ENCODE measurements at regions not wholly inside any gene's neighbourhood (a gene's known extent, or its start where the extent isn't known, plus 50 kb on each side); places are given as distances from the start of the nearest gene placed in this dataset.

- H4K5ac ChIP-seq (ENCODE audit: insufficient read length, low read depth, low read length): no peak overlapping the region
- peaks cover 3% of the 10 kb centered on the region; the same call in 1 of the 2 replicates for H3K4me1 ChIP-seq (ENCODE audit: insufficient read depth, low read length)
- no peak overlapping the region for H3K27ac ChIP-seq (ENCODE audit: insufficient read length, low read depth, low read length)
- no peaks in the 10 kb centered on the region for H3K9me3 Mint-ChIP-seq
- H3K4me2 ChIP-seq (ENCODE audit: insufficient read depth, insufficient read length, low read length): no peak overlapping the region
- no peak overlapping the region for H4K8ac ChIP-seq (replicated peaks; ENCODE audit: insufficient read length, low read depth, low read length)
- H3K79me1 ChIP-seq (ENCODE audit: insufficient read depth, low read depth, low read length, poor library complexity, severe bottlenecking): no peaks in the 10 kb centered on the region
- no peak overlapping the region for H2BK15ac ChIP-seq (ENCODE audit: low read depth, low read length)
- no peak overlapping the region for H2BK20ac ChIP-seq (ENCODE audit: low read depth, low read length, poor library complexity, severe bottlenecking)
- no peak overlapping the region for H3K23ac ChIP-seq (ENCODE audit: insufficient read length, low read depth, low read length)
- H2BK120ac ChIP-seq (ENCODE audit: low read depth, low read length, poor library complexity, severe bottlenecking): no peak overlapping the region
- H3K27me3 Mint-ChIP-seq (ENCODE audit: low read depth): no peaks in the 10 kb centered on the region
- no peaks in the 10 kb centered on the region for H3K27me3 ChIP-seq (ENCODE audit: insufficient read depth, low read length)
- H2BK5ac ChIP-seq (ENCODE audit: insufficient read length, low read length): no peak overlapping the region
- H3K36me3 Mint-ChIP-seq (ENCODE audit: insufficient read depth in 1 of 3, low read depth in 3 of 3): no peaks in the 10 kb centered on the region
- H3K79me2 ChIP-seq (ENCODE audit: insufficient read depth, low read length): no peaks in the 10 kb centered on the region
- no peaks in the 10 kb centered on the region for H4K20me1 ChIP-seq (ENCODE audit: control insufficient read depth, insufficient read depth, insufficient read length)
- H3T11ph ChIP-seq (ENCODE audit: low read length): no peak overlapping the region
- no peak overlapping the region for H4K91ac ChIP-seq (ENCODE audit: insufficient read length, low read depth, low read length)
- no peak overlapping the region for H2AK5ac ChIP-seq (ENCODE audit: insufficient read length, low read length)
- no peaks in the 10 kb centered on the region for H3K23me2 ChIP-seq (ENCODE audit: insufficient read length, low read depth, low read length, poor library complexity, severe bottlenecking)
- no peak overlapping the region for H3K56ac ChIP-seq (ENCODE audit: insufficient read length, low read depth, low read length)
- H3K14ac ChIP-seq (ENCODE audit: insufficient read depth, low read length): no peak overlapping the region
- no peak for DNase-seq
- H2BK12ac ChIP-seq (ENCODE audit: insufficient read length, low read depth, low read length): no peak overlapping the region
- no peaks in the 10 kb centered on the region for H3K9me3 ChIP-seq (ENCODE audit: control insufficient read depth, low read depth, low read length)
- H3K4me3 Mint-ChIP-seq: no peak overlapping the region
- H3K9ac ChIP-seq (ENCODE audit: extremely low read depth, insufficient read length, low read length): no peak overlapping the region
- H3K18ac ChIP-seq (ENCODE audit: insufficient read length, low read depth, low read length): no peak overlapping the region
- H2AFZ ChIP-seq (ENCODE audit: low read length): no peak overlapping the region
- H3K4me1 Mint-ChIP-seq: peaks cover 22 to 23% of the 10 kb centered on the region in 2 experiments
- no CpG with 5 or more reads among the region's 1 CpG for WGBS (ENCODE audit: extremely low coverage, insufficient read length, low lambda C conversion rate)
- no peak overlapping the region for H3K4ac ChIP-seq (ENCODE audit: low read depth, low read length)
- no peak overlapping the region; a peak in 1 of 7 replicates for H3K27ac Mint-ChIP-seq
- TF ChIP-seq, protein P1, sequence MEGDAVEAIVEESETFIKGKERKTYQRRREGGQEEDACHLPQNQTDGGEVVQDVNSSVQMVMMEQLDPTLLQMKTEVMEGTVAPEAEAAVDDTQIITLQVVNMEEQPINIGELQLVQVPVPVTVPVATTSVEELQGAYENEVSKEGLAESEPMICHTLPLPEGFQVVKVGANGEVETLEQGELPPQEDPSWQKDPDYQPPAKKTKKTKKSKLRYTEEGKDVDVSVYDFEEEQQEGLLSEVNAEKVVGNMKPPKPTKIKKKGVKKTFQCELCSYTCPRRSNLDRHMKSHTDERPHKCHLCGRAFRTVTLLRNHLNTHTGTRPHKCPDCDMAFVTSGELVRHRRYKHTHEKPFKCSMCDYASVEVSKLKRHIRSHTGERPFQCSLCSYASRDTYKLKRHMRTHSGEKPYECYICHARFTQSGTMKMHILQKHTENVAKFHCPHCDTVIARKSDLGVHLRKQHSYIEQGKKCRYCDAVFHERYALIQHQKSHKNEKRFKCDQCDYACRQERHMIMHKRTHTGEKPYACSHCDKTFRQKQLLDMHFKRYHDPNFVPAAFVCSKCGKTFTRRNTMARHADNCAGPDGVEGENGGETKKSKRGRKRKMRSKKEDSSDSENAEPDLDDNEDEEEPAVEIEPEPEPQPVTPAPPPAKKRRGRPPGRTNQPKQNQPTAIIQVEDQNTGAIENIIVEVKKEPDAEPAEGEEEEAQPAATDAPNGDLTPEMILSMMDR (conservative IDR thresholded peaks at IDR 0.05): no peak
Measured at GRCh38 chr5:107274571-107274970, 396.2 kb downstream of the EFNA5 start.
